ENCODE measurements at regions not wholly inside any gene's neighbourhood (a gene's known extent, or its start where the extent isn't known, plus 50 kb on each side); places are given as distances from the start of the nearest gene placed in this dataset.

- Histone ChIP-seq H2BK5ac (ENCODE audit: insufficient read length, low read length) (no peak overlapping the region), H3K14ac (ENCODE audit: insufficient read depth, low read length) (no peak overlapping the region), H3K27ac (ENCODE audit: insufficient read length, low read depth, low read length) (no peak overlapping the region), H2BK20ac (ENCODE audit: low read depth, low read length, poor library complexity, severe bottlenecking) (no peak overlapping the region), H4K5ac (ENCODE audit: insufficient read length, low read depth, low read length) (no peak overlapping the region), H4K91ac (ENCODE audit: insufficient read length, low read depth, low read length) (no peak overlapping the region), H2AFZ (ENCODE audit: low read length) (no peak overlapping the region), H4K20me1 (ENCODE audit: control insufficient read depth, insufficient read depth, insufficient read length) (no peaks in the 10 kb centered on the region), H3K56ac (ENCODE audit: insufficient read length, low read depth, low read length) (no peak overlapping the region), H3K4me2 (ENCODE audit: insufficient read depth, insufficient read length, low read length) (no peak overlapping the region), H3K23me2 (ENCODE audit: insufficient read length, low read depth, low read length, poor library complexity, severe bottlenecking) (no peaks in the 10 kb centered on the region), H3K9ac (ENCODE audit: extremely low read depth, insufficient read length, low read length) (no peak overlapping the region), H2BK120ac (ENCODE audit: low read depth, low read length, poor library complexity, severe bottlenecking) (no peak overlapping the region), H3K23ac (ENCODE audit: insufficient read length, low read depth, low read length) (no peak overlapping the region), H3K4me1 (ENCODE audit: insufficient read depth, low read length) (no peaks in the 10 kb centered on the region), H3K4ac (ENCODE audit: low read depth, low read length) (no peak overlapping the region), H3K27me3 (ENCODE audit: insufficient read depth, low read length) (no peaks in the 10 kb centered on the region), H3K79me1 (ENCODE audit: insufficient read depth, low read depth, low read length, poor library complexity, severe bottlenecking) (no peaks in the 10 kb centered on the region), H2AK5ac (ENCODE audit: insufficient read length, low read length) (no peak overlapping the region), H3K79me2 (ENCODE audit: insufficient read depth, low read length) (no peaks in the 10 kb centered on the region), H4K8ac (replicated peaks; ENCODE audit: insufficient read length, low read depth, low read length) (no peak overlapping the region), H2BK12ac (ENCODE audit: insufficient read length, low read depth, low read length) (no peak overlapping the region), H3K18ac (ENCODE audit: insufficient read length, low read depth, low read length) (no peak overlapping the region), H3T11ph (ENCODE audit: low read length) (no peak overlapping the region), H2BK15ac (ENCODE audit: low read depth, low read length) (no peak overlapping the region), H3K9me3 (ENCODE audit: control insufficient read depth, low read depth, low read length) (no peaks in the 10 kb centered on the region)
- H3K27me3 Mint-ChIP-seq (ENCODE audit: low read depth), result no peaks in the 10 kb centered on the region
- H3K4me3 Mint-ChIP-seq, result no peak overlapping the region
- peak; percentile 44; the same call in 2 of the 3 replicates for TF ChIP-seq CTCF (conservative IDR thresholded peaks at IDR 0.05)
- no peak overlapping the region for H3K27ac Mint-ChIP-seq
- no peaks in the 10 kb centered on the region for H3K9me3 Mint-ChIP-seq
- H3K4me1 Mint-ChIP-seq, result no peaks in the 10 kb centered on the region
- DNase-seq, result no peak
- H3K36me3 Mint-ChIP-seq (ENCODE audit: insufficient read depth in 1 of 3, low read depth in 3 of 3), result no peaks in the 10 kb centered on the region
Measured at GRCh38 chr1:239008568-239008967, 377.8 kb upstream of the CHRM3 start.
